Trophoblast cell (in vitro differentiated cells and primary cell): ENCODE measurements at regions not wholly inside any gene's neighbourhood (a gene's known extent, or its start where the extent isn't known, plus 50 kb on each side); places are given as distances from the start of the nearest gene placed in this dataset.

Experiments used
- DNase-seq, 2 donors: peaks; one replicate each; pipeline ENCODE4 v3.0.0-alpha.2; 2016
- H2AFZ ChIP-seq: 2 replicates; pipeline ENCODE4 v1.6.1; 2013; ENCODE audit warnings: low read length, moderate library complexity, mild to moderate bottlenecking; ENCODE audit not compliant: insufficient read depth, poor library complexity
- H2AK5ac ChIP-seq: 2 replicates; pipeline ENCODE4 v1.6.1; 2013; ENCODE audit warnings: mild to moderate bottlenecking, low read length
- H2BK120ac ChIP-seq: 2 replicates; pipeline ENCODE4 v1.6.1; 2013; ENCODE audit warnings: low read length, mild to moderate bottlenecking, moderate library complexity; ENCODE audit not compliant: insufficient read depth, poor library complexity
- H2BK12ac ChIP-seq: 2 replicates; pipeline ENCODE4 v1.6.1; 2013; ENCODE audit warnings: mild to moderate bottlenecking, low read length, moderate library complexity
- H2BK5ac ChIP-seq: 2 replicates; pipeline ENCODE4 v1.6.1; 2013; ENCODE audit warnings: low read length, low read depth, moderate library complexity, mild to moderate bottlenecking; ENCODE audit not compliant: poor library complexity
- H3K14ac ChIP-seq: 2 replicates; pipeline ENCODE4 v1.6.1; 2013; ENCODE audit warnings: mild to moderate bottlenecking, low read length
- H3K18ac ChIP-seq: 2 replicates; pipeline ENCODE4 v1.6.1; 2013; ENCODE audit warnings: mild to moderate bottlenecking, low read length
- H3K23ac ChIP-seq: 2 replicates; pipeline ENCODE4 v1.6.1; 2013; ENCODE audit warnings: low read length
- H3K27ac ChIP-seq: 2 replicates; pipeline ENCODE4 v1.5.1; 2013; ENCODE audit warnings: low read depth, mild to moderate bottlenecking, inconsistent platforms, low read length, moderate library complexity
- H3K27me3 ChIP-seq: 2 replicates; pipeline ENCODE4 v1.6.1; 2013; ENCODE audit warnings: inconsistent platforms, mild to moderate bottlenecking, low read length, moderate library complexity; ENCODE audit not compliant: insufficient read depth
- H3K36me3 ChIP-seq, 2 experiments: 1 replicate in 1 of 2; 2 replicates in 1 of 2; pipeline ENCODE4 v1.6.1; 2013; ENCODE audit warnings: low read length in 2 of 2, mild to moderate bottlenecking in 2 of 2, moderate library complexity in 1 of 2; ENCODE audit not compliant: insufficient read depth in 2 of 2, control insufficient read depth in 1 of 2
- H3K4ac ChIP-seq: 2 replicates; pipeline ENCODE4 v1.6.1; 2013; ENCODE audit warnings: low read depth, mild to moderate bottlenecking, low read length, moderate library complexity
- H3K4me1 ChIP-seq, 2 experiments: 1 replicate in 1 of 2; 2 replicates in 1 of 2; pipeline ENCODE4 v1.6.1; 2013; ENCODE audit warnings: low read length in 2 of 2, mild to moderate bottlenecking in 2 of 2, moderate library complexity in 1 of 2; ENCODE audit not compliant: insufficient read depth in 2 of 2, control insufficient read depth in 1 of 2
- H3K4me2 ChIP-seq: 2 replicates; pipeline ENCODE4 v1.6.1; 2013; ENCODE audit warnings: inconsistent platforms, mild to moderate bottlenecking, low read length, moderate library complexity
- H3K4me3 ChIP-seq: 2 replicates; pipeline ENCODE4 v1.5.1; 2013; ENCODE audit warnings: mild to moderate bottlenecking, low read depth, low read length, inconsistent platforms
- H3K79me1 ChIP-seq: one replicate; pipeline ENCODE4 v1.6.1; 2013; ENCODE audit warnings: low read length
- H3K79me2 ChIP-seq: 2 replicates; pipeline ENCODE4 v1.6.1; 2013; ENCODE audit warnings: low read length, mild to moderate bottlenecking; ENCODE audit not compliant: control insufficient read depth, insufficient read depth, poor library complexity
- H3K9ac ChIP-seq: 2 replicates; pipeline ENCODE4 v1.6.1; 2013; ENCODE audit warnings: mild to moderate bottlenecking, low read length
- H3K9me3 ChIP-seq: 2 replicates; pipeline ENCODE4 v1.6.1; 2013; ENCODE audit warnings: low read depth, mild to moderate bottlenecking, control low read depth, inconsistent platforms, low read length; ENCODE audit not compliant: insufficient read depth
- H4K12ac ChIP-seq: 2 replicates; pipeline ENCODE4 v1.6.1; 2013; ENCODE audit warnings: low read depth, mild to moderate bottlenecking, low read length, moderate library complexity
- H4K8ac ChIP-seq: 2 replicates; pipeline ENCODE4 v1.6.1; 2013; ENCODE audit warnings: low read depth, mild to moderate bottlenecking, low read length, moderate library complexity
- H4K91ac ChIP-seq: one replicate; pipeline ENCODE4 v1.6.1; 2013; ENCODE audit warnings: low read depth, mild to moderate bottlenecking, low read length, moderate library complexity
- WGBS: extraction: QIAGEN DNeasy Blood & Tissue Kit; methylation state at CpG from one replicate; pipeline ENCODE4 v1.1.7; 2013; ENCODE audit warnings: missing lambda C conversion rate; ENCODE audit not compliant: insufficient read length, insufficient coverage; ENCODE audit errors: extremely low coverage; 5-methylcytosine and 5-hydroxymethylcytosine counted together

DNA sequence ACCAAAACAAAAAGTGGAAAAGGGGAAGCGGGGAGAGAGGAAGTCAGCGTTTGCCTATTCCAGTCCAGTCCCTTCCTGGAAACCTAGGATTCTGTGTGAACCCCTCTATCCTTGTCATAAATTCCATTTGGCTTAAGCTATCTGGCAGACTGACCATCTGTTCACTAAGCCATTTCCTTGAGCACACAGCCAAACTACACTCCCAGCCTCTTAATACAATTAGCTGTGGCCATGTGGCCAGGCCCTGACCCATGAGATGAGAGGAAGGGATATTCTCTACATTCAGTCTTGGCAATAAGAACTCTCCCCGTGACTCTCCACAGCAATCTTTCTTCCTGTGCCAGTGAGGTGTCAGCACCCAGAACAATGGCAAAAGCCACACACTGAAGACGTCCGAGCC is 424.8 kb downstream of the TLE1 start:
- peaks cover 1% of the 10 kb centered on the region for H3K79me2 ChIP-seq
- no peak overlapping the region for H2BK12ac ChIP-seq
- H3K18ac ChIP-seq, result no peak overlapping the region
- H2BK5ac ChIP-seq, result no peak overlapping the region
- peaks cover 0 to 3% of the 10 kb centered on the region in 2 experiments for H3K4me1 ChIP-seq
- no peak overlapping the region for H4K8ac ChIP-seq
- no peak overlapping the region for H2AFZ ChIP-seq
- no peaks in the 10 kb centered on the region for H3K79me1 ChIP-seq
- no peak overlapping the region for H4K91ac ChIP-seq
- no peak overlapping the region for H3K27ac ChIP-seq
- DNase-seq, result no peak
- H3K23ac ChIP-seq, result no peak overlapping the region
- H3K9ac ChIP-seq, result no peak overlapping the region
- H3K4me2 ChIP-seq, result no peak overlapping the region
- H2BK120ac ChIP-seq, result no peak overlapping the region
- no peaks in the 10 kb centered on the region for H3K27me3 ChIP-seq
- H3K36me3 ChIP-seq, result no peaks in the 10 kb centered on the region
- H2AK5ac ChIP-seq, result no peak overlapping the region
- no peak overlapping the region for H3K4me3 ChIP-seq
- no peak overlapping the region for H4K12ac ChIP-seq
- H3K14ac ChIP-seq, result no peak overlapping the region
- WGBS, result no CpG with 5 or more reads among the region's 5 CpGs
- no peak overlapping the region for H3K4ac ChIP-seq
- no peaks in the 10 kb centered on the region for H3K9me3 ChIP-seq

DNA sequence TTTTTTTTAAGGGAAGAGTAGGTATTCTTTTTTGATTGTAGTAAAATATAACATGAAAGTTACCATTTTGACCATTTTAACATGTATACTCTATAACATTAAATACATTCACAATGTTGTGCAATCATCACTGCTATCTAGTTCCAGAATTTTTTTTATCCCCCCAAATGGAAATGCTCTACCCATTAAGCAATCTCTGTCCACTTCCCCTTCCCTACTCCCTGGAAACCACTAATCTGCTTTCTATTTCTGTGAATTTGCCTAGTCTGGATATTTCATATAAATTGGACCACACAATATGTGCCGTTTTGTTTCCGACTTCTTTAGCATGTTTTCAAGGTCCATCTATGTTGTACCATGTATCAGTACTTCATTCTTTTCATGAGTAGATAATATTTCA is 429.5 kb downstream of the TLE1 start:
- Histone ChIP-seq H3K18ac (no peak overlapping the region), H3K14ac (no peak overlapping the region), H3K4me2 (no peak overlapping the region), H3K9ac (no peak overlapping the region), H2BK5ac (no peak overlapping the region), H3K23ac (no peak overlapping the region), H3K4me1 (peaks cover 0 to 3% of the 10 kb centered on the region in 2 experiments), H3K79me1 (no peaks in the 10 kb centered on the region), H3K36me3 (no peaks in the 10 kb centered on the region), H3K9me3 (no peaks in the 10 kb centered on the region), H4K91ac (no peak overlapping the region), H4K12ac (no peak overlapping the region), H4K8ac (no peak overlapping the region), H3K4me3 (no peak overlapping the region), H2BK12ac (no peak overlapping the region), H3K4ac (no peak overlapping the region), H3K27me3 (no peaks in the 10 kb centered on the region), H2AK5ac (no peak overlapping the region), H3K79me2 (peaks cover 1% of the 10 kb centered on the region), H2AFZ (no peak overlapping the region), H2BK120ac (no peak overlapping the region), H3K27ac (no peak overlapping the region)
- no peak for DNase-seq
- WGBS, result no CpG with 5 or more reads among the region's 2 CpGs

DNA sequence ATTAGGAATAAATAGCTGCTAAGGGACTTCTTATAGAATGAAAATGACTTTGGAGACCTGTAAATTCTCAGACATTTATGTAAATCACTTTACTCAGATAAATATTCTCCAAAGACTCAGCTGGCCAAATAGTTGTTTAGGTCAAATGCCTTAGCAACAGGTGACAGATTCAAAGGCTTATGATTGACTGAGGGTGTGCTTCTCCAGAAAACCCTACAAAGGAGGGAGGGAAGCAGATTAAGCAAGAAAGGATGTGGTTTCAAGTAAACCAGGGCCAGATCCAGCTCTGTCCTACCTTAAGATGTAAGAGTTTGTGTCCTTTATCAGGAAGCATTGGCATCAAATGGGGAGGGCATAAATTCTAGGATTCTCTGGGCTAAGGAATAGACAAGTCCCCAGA is 433.0 kb downstream of the TLE1 start:
- H3K4me3 ChIP-seq, result no peak overlapping the region
- no peak overlapping the region for H4K8ac ChIP-seq
- H3K9me3 ChIP-seq, result no peaks in the 10 kb centered on the region
- H3K23ac ChIP-seq, result peak overlapping the region; percentile 61
- H3K18ac ChIP-seq, result no peak overlapping the region
- H4K91ac ChIP-seq, result no peak overlapping the region
- no peak overlapping the region for H2BK5ac ChIP-seq
- H3K4ac ChIP-seq, result no peak overlapping the region
- no peak overlapping the region for H3K9ac ChIP-seq
- no peak overlapping the region for H2AK5ac ChIP-seq
- H3K4me1 ChIP-seq, result no peaks in the 10 kb centered on the region
- no peaks in the 10 kb centered on the region for H3K79me2 ChIP-seq
- H2AFZ ChIP-seq, result no peak overlapping the region
- no peak overlapping the region for H3K4me2 ChIP-seq
- no peak for DNase-seq
- H3K27me3 ChIP-seq, result no peaks in the 10 kb centered on the region
- H3K79me1 ChIP-seq, result no peaks in the 10 kb centered on the region
- no peak overlapping the region for H3K14ac ChIP-seq
- no peak overlapping the region for H3K27ac ChIP-seq
- no peak overlapping the region for H4K12ac ChIP-seq
- H2BK120ac ChIP-seq, result no peak overlapping the region
- no peak overlapping the region for H2BK12ac ChIP-seq
- no peaks in the 10 kb centered on the region for H3K36me3 ChIP-seq

DNA sequence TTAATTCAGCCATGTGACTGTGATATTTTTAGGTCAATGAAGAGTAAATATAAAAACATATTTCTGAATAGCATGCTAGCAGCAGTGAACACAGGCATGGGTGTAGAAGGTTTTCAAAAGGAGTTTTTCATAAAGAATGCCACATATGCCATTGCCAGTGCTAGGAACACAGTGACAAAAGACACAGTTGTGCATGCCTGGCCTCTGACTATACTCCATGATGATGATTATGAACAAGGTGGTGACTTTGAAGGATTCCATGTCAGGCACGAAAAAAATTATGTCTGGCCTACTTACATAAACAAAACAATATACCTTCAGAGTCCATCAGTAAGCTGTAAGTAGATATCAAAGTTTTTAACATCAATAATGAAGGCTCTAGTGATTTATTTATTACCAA is 438.7 kb downstream of the TLE1 start:
- Histone ChIP-seq H3K9ac (no peak overlapping the region), H3K79me2 (no peaks in the 10 kb centered on the region), H4K12ac (no peak overlapping the region), H3K27ac (no peak overlapping the region), H2BK5ac (no peak overlapping the region), H4K8ac (no peak overlapping the region), H4K91ac (no peak overlapping the region), H3K4me2 (no peak overlapping the region), H3K4ac (no peak overlapping the region), H3K18ac (no peak overlapping the region), H3K4me1 (no peaks in the 10 kb centered on the region), H3K27me3 (no peaks in the 10 kb centered on the region), H3K36me3 (no peaks in the 10 kb centered on the region), H2BK12ac (no peak overlapping the region), H3K4me3 (no peak overlapping the region), H3K23ac (no peak overlapping the region), H2BK120ac (no peak overlapping the region), H3K9me3 (no peaks in the 10 kb centered on the region), H3K14ac (no peak overlapping the region), H2AK5ac (no peak overlapping the region), H2AFZ (no peak overlapping the region), H3K79me1 (no peaks in the 10 kb centered on the region)
- DNase-seq, result peak; percentile 61 to 87
- no CpG with 5 or more reads among the region's 1 CpG for WGBS
